Endodermal cell (in vitro differentiated cells): ENCODE measurements at regions not wholly inside any gene's neighbourhood (a gene's known extent, or its start where the extent isn't known, plus 50 kb on each side); places are given as distances from the start of the nearest gene placed in this dataset.
A peak's percentile ranks its signal among the peaks of the same experiment; 100 is the strongest.

ENCODE experiments used
- DNase-seq: peaks from one replicate; pipeline ENCODE4 v3.0.0-alpha.2; 2017
- H3K27ac ChIP-seq: 2 replicates; pipeline ENCODE4 v1.5.1; 2013; ENCODE audit warnings: mild to moderate bottlenecking, low read depth, low read length, moderate library complexity
- H3K27me3 ChIP-seq: 2 replicates; pipeline ENCODE4 v1.6.1; 2013; ENCODE audit warnings: mild to moderate bottlenecking, low read length, moderate library complexity; ENCODE audit not compliant: insufficient read depth, control insufficient read depth, poor library complexity, severe bottlenecking
- H3K36me3 ChIP-seq: 2 replicates; pipeline ENCODE4 v1.7.0; 2013; ENCODE audit warnings: mild to moderate bottlenecking, low read length, moderate library complexity; ENCODE audit not compliant: control insufficient read depth, insufficient read depth
- H3K4me1 ChIP-seq: one replicate; pipeline ENCODE4 v1.7.0; 2013; ENCODE audit warnings: low read length; ENCODE audit not compliant: control insufficient read depth, insufficient read depth
- H3K4me3 ChIP-seq: 2 replicates; pipeline ENCODE4 v1.5.1; 2013; ENCODE audit warnings: mild to moderate bottlenecking, low read length, moderate library complexity
- H3K9ac ChIP-seq: 2 replicates; pipeline ENCODE4 v1.6.1; 2013; ENCODE audit warnings: mild to moderate bottlenecking, low read length, moderate library complexity; ENCODE audit not compliant: poor library complexity, severe bottlenecking; ENCODE audit errors: extremely low read depth
- H3K9me3 ChIP-seq: 2 replicates; pipeline ENCODE4 v1.6.1; 2013; ENCODE audit warnings: mild to moderate bottlenecking, low read length, moderate library complexity; ENCODE audit not compliant: control insufficient read depth
- H3K27ac Mint-ChIP-seq: 2 replicates; pipeline ENCODE4 v1.8.0; 2020; ENCODE audit warnings: mixed read lengths
- H3K27me3 Mint-ChIP-seq: 2 replicates; pipeline ENCODE4 v1.8.0; 2021; ENCODE audit warnings: mild to moderate bottlenecking, mixed read lengths; ENCODE audit not compliant: insufficient read depth
- H3K36me3 Mint-ChIP-seq: 2 replicates; pipeline ENCODE4 v1.8.0; 2020; ENCODE audit warnings: low read depth, mixed read lengths
- H3K4me1 Mint-ChIP-seq: 2 replicates; pipeline ENCODE4 v1.8.0; 2020; ENCODE audit warnings: mixed read lengths
- H3K4me3 Mint-ChIP-seq: 2 replicates; pipeline ENCODE4 v1.8.0; 2020; ENCODE audit warnings: mild to moderate bottlenecking, moderate library complexity, mixed read lengths
- H3K9me3 Mint-ChIP-seq: 2 replicates; pipeline ENCODE4 v1.8.0; 2020; ENCODE audit warnings: mild to moderate bottlenecking, mixed read lengths
- WGBS, 2 experiments: methylation state at CpG; one replicate each; pipeline versions ENCODE4 v1.1.5 to v1.1.7; 2013; ENCODE audit warnings: missing lambda C conversion rate in 2 of 2, mixed read lengths in 1 of 2; ENCODE audit not compliant: insufficient coverage in 1 of 2, insufficient read length in 1 of 2; 5-methylcytosine and 5-hydroxymethylcytosine counted together
- TF ChIP-seq, protein P1 (sequence below): fragments of 200-600 bp; sonication (generic); conservative IDR thresholded peaks from 2 replicates; pipeline ENCODE4 v1.5.0; 2021; ENCODE audit warnings: antibody characterized with exemption, mild to moderate bottlenecking

DNA sequence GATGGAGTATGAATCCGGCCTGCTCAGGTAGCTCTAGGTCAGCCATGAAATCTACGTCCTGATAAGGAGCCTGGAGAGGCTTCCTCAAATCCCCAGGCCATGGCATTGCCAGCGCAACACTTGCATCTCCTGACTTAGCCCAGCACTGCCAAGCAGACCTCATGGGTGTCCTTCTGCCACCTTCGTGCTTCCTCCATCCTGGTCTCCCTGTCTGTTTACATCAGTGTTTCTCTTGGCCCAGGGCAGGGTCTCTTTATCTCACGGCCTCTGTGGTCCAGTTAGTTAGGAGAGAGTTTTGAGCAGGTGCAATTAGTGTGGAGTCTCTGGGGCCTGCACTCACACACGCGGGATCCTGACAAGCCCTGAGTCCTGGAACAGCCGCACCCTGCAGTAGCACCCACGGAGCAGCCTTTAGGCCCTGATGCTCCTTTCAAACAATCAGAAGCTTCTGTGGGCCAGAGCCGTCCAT is 193.1 kb upstream of the ARL4C start:
- peak overlapping the region; percentile 91 for H3K27ac ChIP-seq

DNA sequence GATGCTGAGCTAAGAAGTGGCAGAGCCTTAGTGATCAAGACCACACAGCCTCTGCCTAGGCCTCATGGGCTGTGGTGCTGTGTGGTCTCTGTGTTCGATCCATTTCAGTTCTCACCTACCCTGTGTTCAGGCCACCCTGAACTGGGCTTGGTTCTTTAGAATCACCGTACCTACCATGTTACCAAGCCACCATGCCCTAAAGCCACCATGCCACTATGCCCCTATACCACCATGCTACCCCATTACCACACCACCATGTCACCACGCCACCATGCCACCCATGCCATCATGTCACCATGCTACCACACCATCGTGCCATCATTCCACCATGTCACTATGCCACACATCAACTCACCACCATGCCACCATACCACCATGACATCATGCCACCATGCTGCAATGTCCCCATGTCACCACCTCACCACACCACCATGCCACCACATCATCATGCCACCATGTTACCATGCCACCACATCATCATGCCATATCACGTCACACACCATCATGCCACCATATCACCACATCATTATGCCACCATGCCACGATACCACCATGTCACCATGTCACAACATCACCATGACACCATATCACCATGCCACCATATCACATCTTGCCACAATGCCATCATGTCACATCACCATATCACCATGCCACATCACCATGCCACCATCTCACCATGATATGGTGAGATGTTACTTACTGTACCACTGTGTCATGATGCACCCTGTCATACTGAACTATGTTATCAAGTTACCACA is 191.0 kb upstream of the ARL4C start:
- no peaks in the 10 kb centered on the region for H3K27me3 ChIP-seq
- peak; percentile 20 for DNase-seq
- H3K4me1 Mint-ChIP-seq: peaks cover 46% of the 10 kb centered on the region
- TF ChIP-seq, protein P1, sequence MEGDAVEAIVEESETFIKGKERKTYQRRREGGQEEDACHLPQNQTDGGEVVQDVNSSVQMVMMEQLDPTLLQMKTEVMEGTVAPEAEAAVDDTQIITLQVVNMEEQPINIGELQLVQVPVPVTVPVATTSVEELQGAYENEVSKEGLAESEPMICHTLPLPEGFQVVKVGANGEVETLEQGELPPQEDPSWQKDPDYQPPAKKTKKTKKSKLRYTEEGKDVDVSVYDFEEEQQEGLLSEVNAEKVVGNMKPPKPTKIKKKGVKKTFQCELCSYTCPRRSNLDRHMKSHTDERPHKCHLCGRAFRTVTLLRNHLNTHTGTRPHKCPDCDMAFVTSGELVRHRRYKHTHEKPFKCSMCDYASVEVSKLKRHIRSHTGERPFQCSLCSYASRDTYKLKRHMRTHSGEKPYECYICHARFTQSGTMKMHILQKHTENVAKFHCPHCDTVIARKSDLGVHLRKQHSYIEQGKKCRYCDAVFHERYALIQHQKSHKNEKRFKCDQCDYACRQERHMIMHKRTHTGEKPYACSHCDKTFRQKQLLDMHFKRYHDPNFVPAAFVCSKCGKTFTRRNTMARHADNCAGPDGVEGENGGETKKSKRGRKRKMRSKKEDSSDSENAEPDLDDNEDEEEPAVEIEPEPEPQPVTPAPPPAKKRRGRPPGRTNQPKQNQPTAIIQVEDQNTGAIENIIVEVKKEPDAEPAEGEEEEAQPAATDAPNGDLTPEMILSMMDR: no peak
- WGBS, 2 experiments: 91 to 100% methylated on average over 3 to 6 of the region's 6 CpGs
- no peak overlapping the region for H3K4me3 ChIP-seq
- no peak overlapping the region for H3K9ac ChIP-seq
- peaks cover 6% of the 10 kb centered on the region for H3K9me3 Mint-ChIP-seq
- no peak overlapping the region for H3K4me3 Mint-ChIP-seq
- H3K27me3 Mint-ChIP-seq: no peaks in the 10 kb centered on the region
- no peak overlapping the region for H3K27ac Mint-ChIP-seq
- H3K9me3 ChIP-seq: peaks cover 6% of the 10 kb centered on the region
- peaks cover 3% of the 10 kb centered on the region for H3K36me3 Mint-ChIP-seq
- no peak overlapping the region for H3K27ac ChIP-seq
- no peaks in the 10 kb centered on the region for H3K36me3 ChIP-seq
- peaks cover 28% of the 10 kb centered on the region for H3K4me1 ChIP-seq

More for the DNA sequence above, 193.1 kb upstream of the ARL4C start:
- TF ChIP-seq, protein P1: no peak
- H3K9ac ChIP-seq: no peak overlapping the region
- H3K9me3 ChIP-seq: peaks cover 13% of the 10 kb centered on the region
- H3K27me3 ChIP-seq: no peaks in the 10 kb centered on the region
- Mint-ChIP-seq H3K27me3 (no peaks in the 10 kb centered on the region), H3K27ac (peak overlapping the region; percentile 30), H3K9me3 (peaks cover 25% of the 10 kb centered on the region), H3K4me3 (no peak overlapping the region), H3K36me3 (peaks cover 16% of the 10 kb centered on the region), H3K4me1 (peaks cover 47% of the 10 kb centered on the region)
- peaks cover 31% of the 10 kb centered on the region for H3K4me1 ChIP-seq
- H3K36me3 ChIP-seq: no peaks in the 10 kb centered on the region
- no peak overlapping the region for H3K4me3 ChIP-seq
- DNase-seq: peak; percentile 20
- 84 to 89% methylated on average over 3 to 10 of the region's 10 CpGs for WGBS, 2 experiments

DNA sequence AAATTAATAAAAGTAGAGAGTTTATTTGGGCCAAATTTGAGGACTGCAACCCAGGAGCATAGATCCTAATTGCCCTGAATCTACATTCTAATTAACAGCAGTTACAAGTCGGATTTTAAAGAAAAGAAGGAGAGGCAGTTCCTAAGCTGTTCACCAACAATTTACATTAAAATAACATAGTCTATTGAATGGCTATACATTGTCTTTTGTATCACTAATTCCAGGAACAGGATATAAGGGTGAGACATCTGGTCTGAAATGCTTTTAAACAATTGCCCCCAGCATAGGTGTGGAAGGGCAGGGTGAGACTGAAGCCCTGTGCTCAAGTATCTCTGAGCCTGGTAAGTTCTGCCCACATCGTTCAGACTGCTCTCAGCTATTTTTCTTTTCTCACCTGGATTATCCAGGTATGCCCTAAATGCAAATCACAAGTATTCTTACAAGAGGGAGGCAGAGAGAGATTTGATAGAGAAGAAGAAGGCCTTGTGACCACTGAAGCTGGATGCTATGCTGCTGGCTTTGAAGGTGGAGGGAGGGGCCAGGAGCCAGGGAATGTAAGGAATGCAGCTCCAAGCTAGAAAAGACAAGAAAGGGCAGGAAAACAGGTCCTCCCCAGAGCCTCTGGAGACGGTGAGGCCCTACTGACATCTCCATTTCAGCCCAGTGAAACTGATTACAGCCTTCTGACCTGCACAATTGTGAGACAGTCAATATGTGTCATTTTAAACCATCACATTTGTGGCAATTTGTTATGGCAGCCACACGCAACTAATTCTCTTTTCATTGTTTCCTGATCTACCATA is 189.4 kb upstream of the ARL4C start:
- Mint-ChIP-seq H3K36me3 (no peaks in the 10 kb centered on the region), H3K4me1 (peaks cover 40% of the 10 kb centered on the region), H3K4me3 (no peak overlapping the region), H3K27me3 (no peaks in the 10 kb centered on the region), H3K9me3 (no peaks in the 10 kb centered on the region), H3K27ac (peak overlapping the region; percentile 91)
- Histone ChIP-seq H3K27me3 (no peaks in the 10 kb centered on the region), H3K36me3 (no peaks in the 10 kb centered on the region), H3K27ac (peak overlapping the region; percentile 12), H3K9me3 (no peaks in the 10 kb centered on the region), H3K4me1 (peaks cover 19% of the 10 kb centered on the region), H3K4me3 (no peak overlapping the region), H3K9ac (no peak overlapping the region)
- TF ChIP-seq, protein P1: no peak
- peak; percentile 90 for DNase-seq
- WGBS, 2 experiments: 31 to 37% methylated on average over 3 to 4 of the region's 4 CpGs
